IPS-20b (cell line): ENCODE measurements at regions not wholly inside any gene's neighbourhood (a gene's known extent, or its start where the extent isn't known, plus 50 kb on each side); places are given as distances from the start of the nearest gene placed in this dataset.

Source experiments
- H3K27ac ChIP-seq: one replicate; pipeline ENCODE4 v1.5.1; 2013; ENCODE audit warnings: low read length
- H3K27me3 ChIP-seq: 2 replicates; pipeline ENCODE4 v1.6.1; 2013; ENCODE audit warnings: mild to moderate bottlenecking, low read length, inconsistent platforms; ENCODE audit not compliant: insufficient read depth
- H3K36me3 ChIP-seq: 2 replicates; pipeline ENCODE4 v1.6.1; 2013; ENCODE audit warnings: low read depth, mild to moderate bottlenecking, inconsistent platforms, low read length, moderate library complexity; ENCODE audit not compliant: insufficient read depth
- H3K4me1 ChIP-seq: 2 replicates; pipeline ENCODE4 v1.6.1; 2013; ENCODE audit warnings: mild to moderate bottlenecking, control low read depth, inconsistent platforms, low read length, moderate library complexity; ENCODE audit not compliant: insufficient read depth
- H3K4me3 ChIP-seq: 2 replicates; pipeline ENCODE4 v1.5.1; 2013; ENCODE audit warnings: mild to moderate bottlenecking, low read length, inconsistent platforms
- H3K9ac ChIP-seq: 2 replicates; pipeline ENCODE4 v1.6.1; 2013; ENCODE audit warnings: low read depth, mild to moderate bottlenecking, inconsistent platforms, low read length, moderate library complexity
- H3K9me3 ChIP-seq: 2 replicates; pipeline ENCODE4 v1.6.1; 2013; ENCODE audit warnings: mild to moderate bottlenecking, low read depth, low read length, inconsistent platforms; ENCODE audit not compliant: insufficient read depth

GRCh38 chr14:44353805-44354204 is 153.3 kb downstream of the FSCB start:
- Histone ChIP-seq H3K4me1 (no peaks in the 10 kb centered on the region), H3K36me3 (no peaks in the 10 kb centered on the region), H3K27ac (no peak overlapping the region), H3K4me3 (no peak overlapping the region), H3K9ac (no peak overlapping the region), H3K27me3 (no peaks in the 10 kb centered on the region), H3K9me3 (no peaks in the 10 kb centered on the region; the same call in 1 of the 2 replicates)

GRCh38 chr14:44352201-44352600 is 154.9 kb downstream of the FSCB start:
- no peak overlapping the region for H3K9ac ChIP-seq
- no peaks in the 10 kb centered on the region for H3K4me1 ChIP-seq
- H3K9me3 ChIP-seq = peaks cover 13% of the 10 kb centered on the region; the same call in 1 of the 2 replicates
- H3K27ac ChIP-seq = no peak overlapping the region
- H3K4me3 ChIP-seq = no peak overlapping the region
- no peaks in the 10 kb centered on the region for H3K27me3 ChIP-seq
- no peaks in the 10 kb centered on the region for H3K36me3 ChIP-seq

GRCh38 chr14:44347316-44347715 is 159.8 kb downstream of the FSCB start:
- Histone ChIP-seq H3K27me3 (no peaks in the 10 kb centered on the region), H3K4me3 (no peak overlapping the region), H3K4me1 (no peaks in the 10 kb centered on the region), H3K27ac (no peak overlapping the region), H3K9me3 (peaks cover 24% of the 10 kb centered on the region), H3K9ac (no peak overlapping the region), H3K36me3 (no peaks in the 10 kb centered on the region)

GRCh38 chr14:44341116-44341515 is 166.0 kb downstream of the FSCB start:
- Histone ChIP-seq H3K9me3 (0 out of 2 replicates have a peak, but pooled peaks cover under 1% of the 10 kb centered on the region), H3K36me3 (no peaks in the 10 kb centered on the region), H3K4me3 (no peak overlapping the region)

GRCh38 chr14:44339862-44340261 is 167.2 kb downstream of the FSCB start:
- Histone ChIP-seq H3K9ac (no peak overlapping the region), H3K4me1 (no peaks in the 10 kb centered on the region), H3K36me3 (no peaks in the 10 kb centered on the region), H3K4me3 (no peak overlapping the region), H3K27me3 (no peaks in the 10 kb centered on the region), H3K9me3 (no peaks in the 10 kb centered on the region), H3K27ac (no peak overlapping the region)

More at GRCh38 chr14:44341116-44341515, 166.0 kb downstream of the FSCB start:
- H3K27me3 ChIP-seq = no peaks in the 10 kb centered on the region
- H3K4me1 ChIP-seq = no peaks in the 10 kb centered on the region
- no peak overlapping the region for H3K9ac ChIP-seq
- H3K27ac ChIP-seq = no peak overlapping the region

- Histone ChIP-seq H3K4me3 (no peak overlapping the region), H3K36me3 (no peaks in the 10 kb centered on the region), H3K27me3 (no peaks in the 10 kb centered on the region), H3K4me1 (no peaks in the 10 kb centered on the region), H3K27ac (no peak overlapping the region), H3K9me3 (no peaks in the 10 kb centered on the region), H3K9ac (no peak overlapping the region)
These were observed 167.9 kb downstream of the FSCB start for GRCh38 chr14:44339231-44339630.

GRCh38 chr14:44317441-44317746 is 189.7 kb downstream of the FSCB start:
- no peaks in the 10 kb centered on the region for H3K9me3 ChIP-seq
- no peak overlapping the region for H3K4me3 ChIP-seq
- no peak overlapping the region for H3K27ac ChIP-seq
- no peaks in the 10 kb centered on the region for H3K36me3 ChIP-seq
- H3K27me3 ChIP-seq = no peaks in the 10 kb centered on the region
- H3K9ac ChIP-seq = no peak overlapping the region
- no peaks in the 10 kb centered on the region; the same call in 1 of the 2 replicates for H3K4me1 ChIP-seq

- Histone ChIP-seq H3K9ac (no peak overlapping the region), H3K27ac (no peak overlapping the region), H3K36me3 (no peaks in the 10 kb centered on the region), H3K27me3 (no peaks in the 10 kb centered on the region), H3K4me1 (no peaks in the 10 kb centered on the region; the same call in 1 of the 2 replicates), H3K4me3 (no peak overlapping the region), H3K9me3 (no peaks in the 10 kb centered on the region)
These were observed 190.2 kb downstream of the FSCB start for GRCh38 chr14:44316647-44317440.

- no peaks in the 10 kb centered on the region for H3K9me3 ChIP-seq
- H3K4me3 ChIP-seq = no peak overlapping the region
These were observed 197.8 kb downstream of the FSCB start for GRCh38 chr14:44309331-44309730.

GRCh38 chr14:44300916-44301315 is 206.2 kb downstream of the FSCB start:
- Histone ChIP-seq H3K9ac (no peak overlapping the region), H3K4me3 (no peak overlapping the region), H3K27me3 (no peaks in the 10 kb centered on the region), H3K27ac (no peak overlapping the region), H3K9me3 (peaks cover 13% of the 10 kb centered on the region; the same call in 1 of the 2 replicates), H3K36me3 (no peaks in the 10 kb centered on the region), H3K4me1 (no peaks in the 10 kb centered on the region)

More at GRCh38 chr14:44309331-44309730, 197.8 kb downstream of the FSCB start:
- Histone ChIP-seq H3K9ac (no peak overlapping the region), H3K4me1 (peaks cover 4% of the 10 kb centered on the region; the same call in 1 of the 2 replicates), H3K27ac (no peak overlapping the region), H3K36me3 (no peaks in the 10 kb centered on the region), H3K27me3 (no peaks in the 10 kb centered on the region)

- Histone ChIP-seq H3K4me1 (no peaks in the 10 kb centered on the region), H3K9me3 (peaks cover 13% of the 10 kb centered on the region; the same call in 1 of the 2 replicates), H3K4me3 (no peak overlapping the region), H3K9ac (no peak overlapping the region), H3K27me3 (no peaks in the 10 kb centered on the region), H3K27ac (no peak overlapping the region), H3K36me3 (no peaks in the 10 kb centered on the region)
These were observed 209.6 kb downstream of the FSCB start for GRCh38 chr14:44297437-44297836.

- no peaks in the 10 kb centered on the region for H3K36me3 ChIP-seq
- no peak overlapping the region for H3K27ac ChIP-seq
- no peaks in the 10 kb centered on the region for H3K4me1 ChIP-seq
- no peak overlapping the region for H3K9ac ChIP-seq
- no peak overlapping the region for H3K4me3 ChIP-seq
- H3K9me3 ChIP-seq = peaks cover 5% of the 10 kb centered on the region; the same call in 1 of the 2 replicates
- no peaks in the 10 kb centered on the region for H3K27me3 ChIP-seq
These were observed 215.6 kb downstream of the FSCB start for GRCh38 chr14:44291366-44291915.
